Gastroesophageal sphincter (tissue), 4 donors: ENCODE measurements at regions not wholly inside any gene's neighbourhood (a gene's known extent, or its start where the extent isn't known, plus 50 kb on each side); places are given as distances from the start of the nearest gene placed in this dataset.

ENCODE experiments used
- ATAC-seq: fragments of 150-250 bp; one replicate; pipeline ENCODE4 v1.9.1; 2016; ENCODE audit warnings: mild to moderate bottlenecking, moderate library complexity
- H3K27ac ChIP-seq, 4 donors: fragments of 200-600 bp; sonication (generic) in 3 of 4; 1 replicate in 3 of 4; 2 replicates in 1 of 4; pipeline ENCODE4 v1.5.1; 2016 to 2019
- H3K27me3 ChIP-seq: fragments of 200-600 bp; sonication (generic); one replicate; pipeline ENCODE4 v1.5.1; 2019
- H3K36me3 ChIP-seq, 2 donors: fragments of 200-600 bp; sonication (generic); one replicate each; pipeline ENCODE4 v1.5.1; 2019; ENCODE audit warnings: control low read depth in 1 of 2
- H3K4me1 ChIP-seq, 3 donors: fragments of 200-600 bp; sonication (generic); 1 replicate in 2 of 3; 2 replicates in 1 of 3; pipeline ENCODE4 v1.5.1; 2016 to 2019; ENCODE audit warnings: control low read depth in 2 of 3
- H3K4me3 ChIP-seq, 2 donors: fragments of 200-600 bp; sonication (generic); one replicate each; pipeline ENCODE4 v1.5.1; 2019; ENCODE audit warnings: mild to moderate bottlenecking in 1 of 2, moderate library complexity in 1 of 2
- H3K9me3 ChIP-seq, 3 donors: fragments of 200-600 bp; sonication (generic); one replicate each; pipeline ENCODE4 v1.5.1; 2017 to 2019; ENCODE audit warnings: control low read depth in 2 of 3
- EP300 ChIP-seq: sonication (generic); formaldehyde crosslinking; IDR thresholded peaks from one replicate; pipeline ENCODE4 v1.6.1; 2017; ENCODE audit warnings: antibody characterized with exemption, mild to moderate bottlenecking
- POLR2A ChIP-seq, 2 donors: fragments of 450-650 bp; IDR thresholded peaks; one replicate each; pipeline ENCODE4 v1.6.1; 2017; ENCODE audit warnings: antibody characterized with exemption in 2 of 2, mild to moderate bottlenecking in 2 of 2, moderate library complexity in 1 of 2
- POLR2AphosphoS5 ChIP-seq: sonication (generic); formaldehyde crosslinking; IDR thresholded peaks from one replicate; pipeline ENCODE4 v1.6.1; 2017; ENCODE audit warnings: antibody characterized with exemption
- WGBS, 2 donors: methylation state at CpG; one replicate each; pipeline ENCODE4 v1.1.5; 2018; ENCODE audit warnings: low coverage in 1 of 2; 5-methylcytosine and 5-hydroxymethylcytosine counted together
- TF ChIP-seq, protein P1 (sequence below), 4 experiments: fragments of 200-600 bp in 2 of 4; fragments of 450-650 bp in 2 of 4; sonication (generic) in 1 of 4; IDR thresholded peaks; one replicate each; pipeline ENCODE4 v1.5.1; 2017 to 2019; ENCODE audit warnings: antibody characterized with exemption in 4 of 4, mild to moderate bottlenecking in 2 of 4, moderate library complexity in 2 of 4

DNA sequence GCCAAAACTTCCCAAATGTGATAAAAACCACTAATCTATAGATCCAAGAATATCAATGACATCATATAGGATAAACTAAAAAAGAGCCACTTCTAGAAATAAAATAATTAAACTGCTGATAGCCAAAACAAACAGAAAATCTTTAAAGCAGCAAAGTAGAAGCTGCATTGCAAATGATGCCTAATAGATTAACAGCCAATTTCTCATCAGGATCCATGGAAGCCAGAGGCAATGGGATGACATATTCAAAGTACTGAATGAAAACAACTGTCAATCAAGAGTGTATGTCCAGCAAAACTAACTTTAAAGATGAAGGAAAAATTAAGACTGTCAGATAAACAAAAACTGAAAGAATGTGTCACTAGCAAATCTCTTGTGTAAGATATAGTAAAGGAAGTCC lies 224.8 kb downstream of the PSAT1 start:
- Histone ChIP-seq H3K27me3 (no peaks in the 10 kb centered on the region), H3K4me1 (no peaks in the 10 kb centered on the region), H3K4me3 (no peak overlapping the region), H3K36me3 (no peaks in the 10 kb centered on the region), H3K27ac (no peak overlapping the region), H3K9me3 (peaks cover 0 to 36% (median 0%) of the 10 kb centered on the region in 3 donors)
- TF ChIP-seq, protein P1, sequence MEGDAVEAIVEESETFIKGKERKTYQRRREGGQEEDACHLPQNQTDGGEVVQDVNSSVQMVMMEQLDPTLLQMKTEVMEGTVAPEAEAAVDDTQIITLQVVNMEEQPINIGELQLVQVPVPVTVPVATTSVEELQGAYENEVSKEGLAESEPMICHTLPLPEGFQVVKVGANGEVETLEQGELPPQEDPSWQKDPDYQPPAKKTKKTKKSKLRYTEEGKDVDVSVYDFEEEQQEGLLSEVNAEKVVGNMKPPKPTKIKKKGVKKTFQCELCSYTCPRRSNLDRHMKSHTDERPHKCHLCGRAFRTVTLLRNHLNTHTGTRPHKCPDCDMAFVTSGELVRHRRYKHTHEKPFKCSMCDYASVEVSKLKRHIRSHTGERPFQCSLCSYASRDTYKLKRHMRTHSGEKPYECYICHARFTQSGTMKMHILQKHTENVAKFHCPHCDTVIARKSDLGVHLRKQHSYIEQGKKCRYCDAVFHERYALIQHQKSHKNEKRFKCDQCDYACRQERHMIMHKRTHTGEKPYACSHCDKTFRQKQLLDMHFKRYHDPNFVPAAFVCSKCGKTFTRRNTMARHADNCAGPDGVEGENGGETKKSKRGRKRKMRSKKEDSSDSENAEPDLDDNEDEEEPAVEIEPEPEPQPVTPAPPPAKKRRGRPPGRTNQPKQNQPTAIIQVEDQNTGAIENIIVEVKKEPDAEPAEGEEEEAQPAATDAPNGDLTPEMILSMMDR (IDR thresholded peaks at IDR 0.05), result no peak
- no peak for TF ChIP-seq POLR2A (IDR thresholded peaks at IDR 0.05)
- no peak for TF ChIP-seq EP300
- no peak for TF ChIP-seq POLR2AphosphoS5
- no peak for ATAC-seq

GRCh38 chr9:78525986-78526560 lies 229.1 kb downstream of the PSAT1 start:
- TF ChIP-seq EP300, result no peak
- no peak for ATAC-seq
- H3K27me3 ChIP-seq, result no peaks in the 10 kb centered on the region
- no peaks in the 10 kb centered on the region for H3K36me3 ChIP-seq
- peaks cover 0 to 8% (median 0%) of the 10 kb centered on the region in 3 donors for H3K9me3 ChIP-seq
- 79 to 88% methylated on average over 2 of the region's 2 CpGs for WGBS, 2 donors
- no peaks in the 10 kb centered on the region for H3K4me1 ChIP-seq
- H3K27ac ChIP-seq, result no peak overlapping the region
- H3K4me3 ChIP-seq, result no peak overlapping the region

GRCh38 chr9:78533500-78533899 lies 236.6 kb downstream of the PSAT1 start:
- WGBS, 2 donors, result 49 to 73% methylated on average over 2 of the region's 2 CpGs
- Histone ChIP-seq H3K36me3 (no peaks in the 10 kb centered on the region), H3K27me3 (no peaks in the 10 kb centered on the region), H3K4me3 (no peak overlapping the region), H3K4me1 (no peaks in the 10 kb centered on the region), H3K9me3 (no peaks in the 10 kb centered on the region), H3K27ac (no peak overlapping the region)
- ATAC-seq, result no peak
- TF ChIP-seq POLR2AphosphoS5 (no peak), EP300 (no peak), POLR2A (IDR thresholded peaks at IDR 0.05) (no peak)
- TF ChIP-seq, protein P1 (IDR thresholded peaks at IDR 0.05), result no peak

DNA sequence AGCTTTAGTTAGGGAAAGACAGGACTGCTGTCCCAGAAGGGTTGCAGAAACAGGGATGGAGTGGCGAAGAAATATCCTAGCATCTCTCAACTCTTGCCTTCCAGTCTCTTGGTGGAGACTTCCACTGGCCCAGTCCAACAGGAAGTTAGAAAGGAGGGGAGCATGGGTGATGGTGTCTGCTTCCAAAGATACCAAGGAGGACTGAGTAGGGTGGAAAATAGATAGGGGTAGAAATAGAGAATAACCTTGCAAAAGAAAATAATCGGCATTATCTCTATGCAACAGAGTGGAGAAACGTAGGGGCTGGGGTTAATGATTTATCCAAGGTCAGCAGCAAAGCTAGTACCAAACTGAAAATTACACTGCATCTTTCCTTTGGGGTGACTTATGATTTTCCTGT lies 242.3 kb downstream of the PSAT1 start:
- no peaks in the 10 kb centered on the region for H3K4me1 ChIP-seq
- H3K27ac ChIP-seq, result no peak overlapping the region
- 94% methylated on average over 3 of the region's 3 CpGs; no CpG with 5 or more reads in 1 of the 2 donors for WGBS, 2 donors
- no peaks in the 10 kb centered on the region for H3K27me3 ChIP-seq
- no peak for ATAC-seq
- TF ChIP-seq EP300 (no peak), POLR2A (IDR thresholded peaks at IDR 0.05) (no peak), POLR2AphosphoS5 (no peak)
- TF ChIP-seq, protein P1 (IDR thresholded peaks at IDR 0.05), result no peak
- H3K4me3 ChIP-seq, result no peak overlapping the region
- H3K36me3 ChIP-seq, result no peaks in the 10 kb centered on the region
- no peaks in the 10 kb centered on the region for H3K9me3 ChIP-seq

GRCh38 chr9:78539904-78540303 lies 243.0 kb downstream of the PSAT1 start:
- ATAC-seq, result no peak

More at GRCh38 chr9:78539904-78540303, 243.0 kb downstream of the PSAT1 start:
- WGBS, 2 donors, result 46 to 54% methylated on average over 1 to 2 of the region's 2 CpGs
- TF ChIP-seq EP300 (no peak), POLR2A (IDR thresholded peaks at IDR 0.05) (no peak), POLR2AphosphoS5 (no peak)
- TF ChIP-seq, protein P1 (IDR thresholded peaks at IDR 0.05), result no peak
- Histone ChIP-seq H3K36me3 (no peaks in the 10 kb centered on the region), H3K27ac (no peak overlapping the region), H3K4me1 (no peaks in the 10 kb centered on the region), H3K4me3 (no peak overlapping the region), H3K27me3 (no peaks in the 10 kb centered on the region), H3K9me3 (no peaks in the 10 kb centered on the region)
